CD4-positive, alpha-beta T cell (primary cell): ENCODE measurements at regions not wholly inside any gene's neighbourhood (a gene's known extent, or its start where the extent isn't known, plus 50 kb on each side); places are given as distances from the start of the nearest gene placed in this dataset.

Experiments
- ATAC-seq: fragments of 200-7000 bp; cut with Tn5 transposase; one replicate; pipeline ENCODE4 v1.10.0; 2022; ENCODE audit warnings: mild to moderate bottlenecking; ENCODE audit not compliant: poor library complexity
- CTCF ChIA-PET: fragments of 350-600 bp; sonication (Branson Sonifier 250); formaldehyde crosslinking; loops from one replicate; lab custom pipeline; 2021; ENCODE audit warnings: antibody characterized with exemption, inconsistent platforms; lab: Charles Lee
- POLR2A ChIA-PET: fragments of 350-600 bp; sonication (Branson Sonifier 250); formaldehyde crosslinking; loops from one replicate; lab custom pipeline; 2021; ENCODE audit warnings: antibody characterized with exemption, inconsistent platforms; lab: Charles Lee
- DNase-seq, 14 experiments: peaks; one replicate each; pipeline ENCODE4 v3.0.0-alpha.2; 2013 to 2020; ENCODE audit warnings: mixed read lengths in 2 of 14
- H3K27ac ChIP-seq, 2 donors: one replicate each; pipeline versions ENCODE4 v1.5.1 to v1.7.0; 2013; ENCODE audit warnings: low read length in 2 of 2, low read depth in 1 of 2, mild to moderate bottlenecking in 1 of 2
- H3K27me3 ChIP-seq, 2 experiments: 1 replicate in 1 of 2; 2 replicates in 1 of 2; pipeline versions ENCODE4 v1.6.1 to v1.7.0; 2013; ENCODE audit warnings: low read length in 2 of 2, control low read depth in 1 of 2, mild to moderate bottlenecking in 1 of 2, moderate library complexity in 1 of 2; ENCODE audit not compliant: insufficient read depth in 2 of 2, control insufficient read depth in 1 of 2
- H3K36me3 ChIP-seq: one replicate; pipeline ENCODE4 v1.6.1; 2013; ENCODE audit warnings: low read length, control low read depth; ENCODE audit not compliant: insufficient read depth
- H3K4me1 ChIP-seq: one replicate; pipeline ENCODE4 v1.6.1; 2013; ENCODE audit warnings: low read length, control low read depth; ENCODE audit not compliant: insufficient read depth
- H3K4me3 ChIP-seq: one replicate; pipeline ENCODE4 v1.5.1; 2013; ENCODE audit warnings: mild to moderate bottlenecking, low read length, moderate library complexity
- H3K9me3 ChIP-seq, 2 experiments: 1 replicate in 1 of 2; 2 replicates in 1 of 2; pipeline versions ENCODE4 v1.6.1 to v1.7.0; 2013; ENCODE audit warnings: low read length in 2 of 2, mild to moderate bottlenecking in 2 of 2, control low read depth in 1 of 2, moderate library complexity in 1 of 2; ENCODE audit not compliant: control insufficient read depth in 1 of 2, insufficient read depth in 1 of 2
- H3K27ac Mint-ChIP-seq: one replicate; pipeline ENCODE4 v1.8.0; 2020; ENCODE audit warnings: mixed read lengths
- H3K27me3 Mint-ChIP-seq: one replicate; pipeline ENCODE4 v1.8.0; 2021; ENCODE audit warnings: mixed read lengths
- H3K36me3 Mint-ChIP-seq: one replicate; pipeline ENCODE4 v1.8.0; 2021; ENCODE audit warnings: low read depth, mixed read lengths
- H3K4me1 Mint-ChIP-seq: one replicate; pipeline ENCODE4 v1.8.0; 2021; ENCODE audit warnings: low read depth, mixed read lengths
- H3K4me3 Mint-ChIP-seq: one replicate; pipeline ENCODE4 v1.8.0; 2020; ENCODE audit warnings: mild to moderate bottlenecking, mixed read lengths
- H3K9me3 Mint-ChIP-seq: one replicate; pipeline ENCODE4 v1.8.0; 2020; ENCODE audit warnings: mixed read lengths
- intact Hi-C, 2 experiments: fragments of 100-400 bp; cut with DNase I in 1 of 2; cut with micrococcal nuclease in 1 of 2; formaldehyde crosslinking; loops; one replicate each; pipeline versions ENCODE4 v1.15.1 to v1.9.0; 2023 to 2025; cut with DNase I, micrococcal nuclease
- TF ChIP-seq, protein P1 (sequence below): fragments of 200-600 bp; IDR thresholded peaks from one replicate; pipeline ENCODE4 v1.8.0; 2022; ENCODE audit warnings: antibody characterized with exemption, mild to moderate bottlenecking

DNA sequence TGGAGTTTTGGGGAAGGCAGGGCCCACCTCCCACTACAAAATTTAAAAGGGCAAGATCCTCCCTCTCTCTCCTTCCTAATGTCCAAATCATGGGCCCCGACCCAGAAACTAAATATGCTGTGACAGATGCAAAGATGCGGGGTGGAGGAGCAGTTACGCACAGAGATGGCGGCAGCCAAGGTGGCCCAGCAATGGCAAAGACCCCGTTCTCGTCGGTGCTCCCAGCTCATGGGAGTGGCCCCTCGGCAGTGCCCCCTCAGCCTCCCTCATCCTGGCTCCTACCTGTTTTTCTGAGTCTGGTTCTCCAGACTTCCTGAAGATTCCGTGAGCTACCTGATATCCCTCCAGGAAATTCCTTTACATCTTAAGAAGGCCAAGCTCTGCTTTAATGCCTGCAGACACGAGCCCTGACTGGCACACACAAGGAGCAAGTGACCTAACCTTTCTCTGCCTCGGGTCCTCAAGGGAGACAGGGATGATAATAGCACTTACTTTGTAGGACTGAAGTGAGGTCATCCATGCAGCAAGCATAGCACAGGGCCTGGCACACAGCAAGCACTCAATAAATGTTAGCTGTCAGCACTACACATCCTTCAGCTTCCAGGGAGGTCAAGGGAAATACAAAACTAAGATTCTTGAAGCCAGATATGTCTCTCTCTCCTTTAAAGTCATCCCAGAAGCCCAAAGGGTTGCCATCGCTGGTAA, 103.5 kb downstream of the LSM3 start:
- Histone ChIP-seq H3K9me3 (no peaks in the 10 kb centered on the region), H3K36me3 (no peaks in the 10 kb centered on the region), H3K4me1 (no peaks in the 10 kb centered on the region), H3K4me3 (no peak overlapping the region), H3K27ac (no peak overlapping the region), H3K27me3 (no peaks in the 10 kb centered on the region)
- Mint-ChIP-seq H3K27me3 (no peaks in the 10 kb centered on the region), H3K27ac (no peak overlapping the region), H3K36me3 (no peaks in the 10 kb centered on the region), H3K4me1 (no peaks in the 10 kb centered on the region), H3K9me3 (no peaks in the 10 kb centered on the region), H3K4me3 (no peak overlapping the region)
- DNase-seq, result no peak
- CTCF ChIA-PET, result no interaction called here
- TF ChIP-seq, protein P1, sequence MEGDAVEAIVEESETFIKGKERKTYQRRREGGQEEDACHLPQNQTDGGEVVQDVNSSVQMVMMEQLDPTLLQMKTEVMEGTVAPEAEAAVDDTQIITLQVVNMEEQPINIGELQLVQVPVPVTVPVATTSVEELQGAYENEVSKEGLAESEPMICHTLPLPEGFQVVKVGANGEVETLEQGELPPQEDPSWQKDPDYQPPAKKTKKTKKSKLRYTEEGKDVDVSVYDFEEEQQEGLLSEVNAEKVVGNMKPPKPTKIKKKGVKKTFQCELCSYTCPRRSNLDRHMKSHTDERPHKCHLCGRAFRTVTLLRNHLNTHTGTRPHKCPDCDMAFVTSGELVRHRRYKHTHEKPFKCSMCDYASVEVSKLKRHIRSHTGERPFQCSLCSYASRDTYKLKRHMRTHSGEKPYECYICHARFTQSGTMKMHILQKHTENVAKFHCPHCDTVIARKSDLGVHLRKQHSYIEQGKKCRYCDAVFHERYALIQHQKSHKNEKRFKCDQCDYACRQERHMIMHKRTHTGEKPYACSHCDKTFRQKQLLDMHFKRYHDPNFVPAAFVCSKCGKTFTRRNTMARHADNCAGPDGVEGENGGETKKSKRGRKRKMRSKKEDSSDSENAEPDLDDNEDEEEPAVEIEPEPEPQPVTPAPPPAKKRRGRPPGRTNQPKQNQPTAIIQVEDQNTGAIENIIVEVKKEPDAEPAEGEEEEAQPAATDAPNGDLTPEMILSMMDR, result no peak
- intact Hi-C loops, result no loop called here
- POLR2A ChIA-PET, result no interaction called here
- ATAC-seq, result no peak

DNA sequence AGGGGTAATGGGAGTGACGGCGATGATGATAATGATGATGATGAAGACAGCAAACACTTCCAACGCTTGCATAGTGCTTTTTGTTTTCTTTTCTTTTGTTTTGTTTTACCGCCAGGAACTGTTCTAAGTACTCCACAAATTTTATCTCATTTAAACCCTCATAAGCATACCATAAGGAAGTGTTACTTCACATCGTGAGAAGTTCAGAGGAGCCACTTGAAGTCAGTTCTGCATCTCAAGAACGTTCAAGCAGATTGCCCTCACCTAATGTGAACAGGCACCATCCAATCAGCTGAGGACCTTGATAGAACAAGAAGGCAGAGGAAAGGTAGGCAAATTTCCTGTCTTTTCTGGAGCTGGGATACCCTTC, 104.1 kb downstream of the LSM3 start:
- Histone ChIP-seq H3K9me3 (no peaks in the 10 kb centered on the region), H3K4me3 (no peak overlapping the region), H3K27me3 (no peaks in the 10 kb centered on the region), H3K36me3 (no peaks in the 10 kb centered on the region), H3K4me1 (no peaks in the 10 kb centered on the region), H3K27ac (no peak overlapping the region)
- ChIA-PET POLR2A (no interaction called here), CTCF (no interaction called here)
- DNase-seq (no peak), ATAC-seq (no peak)
- H3K27ac Mint-ChIP-seq, result no peak overlapping the region
- TF ChIP-seq, protein P1, result no peak
- H3K36me3 Mint-ChIP-seq, result no peaks in the 10 kb centered on the region
- H3K27me3 Mint-ChIP-seq, result no peaks in the 10 kb centered on the region
- H3K4me3 Mint-ChIP-seq, result no peak overlapping the region
- no peaks in the 10 kb centered on the region for H3K4me1 Mint-ChIP-seq
- no peaks in the 10 kb centered on the region for H3K9me3 Mint-ChIP-seq
- intact Hi-C loops, result no loop called here

DNA sequence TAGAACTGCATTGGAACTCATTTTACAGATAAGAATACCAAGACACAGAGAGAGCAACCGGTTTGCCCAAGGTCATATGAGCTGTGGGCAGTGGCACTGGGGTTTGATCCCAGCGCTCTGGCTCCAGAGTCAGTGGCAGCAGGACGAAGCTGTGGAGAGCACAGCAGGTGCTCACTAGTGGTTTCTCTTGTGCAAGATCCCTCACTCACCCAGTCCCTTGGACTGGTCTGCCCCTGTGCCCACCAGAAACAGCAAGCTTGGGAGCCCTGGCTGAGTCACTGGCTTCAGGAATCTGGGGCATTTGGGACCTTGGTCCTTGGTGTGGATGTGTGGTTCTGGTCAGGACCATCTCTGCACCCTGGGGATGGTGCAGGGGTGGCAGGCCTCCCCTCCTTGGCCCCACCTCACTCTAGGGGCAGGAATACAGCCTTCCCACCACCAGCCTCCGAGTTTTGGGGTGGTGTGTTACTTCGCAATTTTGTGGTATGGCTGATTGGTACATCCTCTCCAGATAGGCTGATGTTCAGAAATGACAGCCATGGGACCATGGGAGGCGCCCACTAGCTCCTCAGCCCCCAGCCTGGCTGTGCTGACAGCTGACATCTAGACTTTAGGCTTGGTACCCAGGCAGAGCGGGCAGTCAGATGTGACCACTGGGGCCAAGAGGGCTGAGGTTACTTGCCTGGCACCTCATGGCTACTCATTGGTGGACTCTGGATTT, 104.6 kb downstream of the LSM3 start:
- no peak for ATAC-seq
- H3K27ac Mint-ChIP-seq, result no peak overlapping the region
- no peak overlapping the region for H3K4me3 Mint-ChIP-seq
- no peak for DNase-seq
- ChIA-PET CTCF (no interaction called here), POLR2A (no interaction called here)
- Histone ChIP-seq H3K27ac (no peak overlapping the region), H3K36me3 (no peaks in the 10 kb centered on the region), H3K4me3 (no peak overlapping the region), H3K27me3 (no peaks in the 10 kb centered on the region), H3K9me3 (no peaks in the 10 kb centered on the region), H3K4me1 (no peaks in the 10 kb centered on the region)
- H3K4me1 Mint-ChIP-seq, result no peaks in the 10 kb centered on the region
- no peaks in the 10 kb centered on the region for H3K36me3 Mint-ChIP-seq
- no peaks in the 10 kb centered on the region for H3K27me3 Mint-ChIP-seq
- TF ChIP-seq, protein P1, result no peak
- no peaks in the 10 kb centered on the region for H3K9me3 Mint-ChIP-seq
- intact Hi-C loops, result no loop called here
